ENCODE measurements at regions not wholly inside any gene's neighbourhood (a gene's known extent, or its start where the extent isn't known, plus 50 kb on each side); places are given as distances from the start of the nearest gene placed in this dataset.

DNA sequence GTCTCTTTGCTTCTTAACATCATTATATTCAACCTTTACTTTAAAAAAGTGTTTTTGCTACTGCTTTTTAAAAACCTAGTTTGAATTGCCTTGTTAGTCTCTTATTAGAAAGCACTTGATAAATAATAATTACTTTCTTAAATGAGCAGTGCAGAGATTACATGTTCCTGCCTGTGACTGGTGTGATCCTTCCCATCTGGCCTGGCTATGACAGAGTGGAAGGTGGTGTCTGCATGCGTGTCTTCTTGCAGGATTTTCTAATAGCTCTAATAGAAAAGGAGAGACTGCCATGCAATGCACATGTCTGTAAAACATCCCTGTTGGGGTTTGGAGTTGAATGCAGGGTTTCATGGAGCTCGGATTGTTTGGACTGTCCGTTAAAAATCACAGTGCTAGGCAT, 425.8 kb upstream of the TPM1 start:
- TF ChIP-seq, protein P1, sequence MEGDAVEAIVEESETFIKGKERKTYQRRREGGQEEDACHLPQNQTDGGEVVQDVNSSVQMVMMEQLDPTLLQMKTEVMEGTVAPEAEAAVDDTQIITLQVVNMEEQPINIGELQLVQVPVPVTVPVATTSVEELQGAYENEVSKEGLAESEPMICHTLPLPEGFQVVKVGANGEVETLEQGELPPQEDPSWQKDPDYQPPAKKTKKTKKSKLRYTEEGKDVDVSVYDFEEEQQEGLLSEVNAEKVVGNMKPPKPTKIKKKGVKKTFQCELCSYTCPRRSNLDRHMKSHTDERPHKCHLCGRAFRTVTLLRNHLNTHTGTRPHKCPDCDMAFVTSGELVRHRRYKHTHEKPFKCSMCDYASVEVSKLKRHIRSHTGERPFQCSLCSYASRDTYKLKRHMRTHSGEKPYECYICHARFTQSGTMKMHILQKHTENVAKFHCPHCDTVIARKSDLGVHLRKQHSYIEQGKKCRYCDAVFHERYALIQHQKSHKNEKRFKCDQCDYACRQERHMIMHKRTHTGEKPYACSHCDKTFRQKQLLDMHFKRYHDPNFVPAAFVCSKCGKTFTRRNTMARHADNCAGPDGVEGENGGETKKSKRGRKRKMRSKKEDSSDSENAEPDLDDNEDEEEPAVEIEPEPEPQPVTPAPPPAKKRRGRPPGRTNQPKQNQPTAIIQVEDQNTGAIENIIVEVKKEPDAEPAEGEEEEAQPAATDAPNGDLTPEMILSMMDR (IDR thresholded peaks at IDR 0.05; ENCODE audit: unreplicated experiment), result no peak
- Mint-ChIP-seq H3K27ac (ENCODE audit: low read depth, unreplicated experiment) (no peak overlapping the region), H3K4me3 (ENCODE audit: unreplicated experiment) (no peak overlapping the region), H3K9me3 (ENCODE audit: unreplicated experiment) (no peaks in the 10 kb centered on the region), H3K4me1 (ENCODE audit: insufficient read depth, unreplicated experiment) (peaks cover 15% of the 10 kb centered on the region), H3K36me3 (ENCODE audit: insufficient read depth, unreplicated experiment) (no peaks in the 10 kb centered on the region), H3K27me3 (ENCODE audit: insufficient read depth, unreplicated experiment) (no peaks in the 10 kb centered on the region)
- intact Hi-C loops (cut with micrococcal nuclease), result no loop called here
- POLR2A ChIA-PET, result interaction anchor here (1.1 to 1.5 kb wide), 3 partner anchors 9 to 13 kb away, joined by 5 to 6 read pairs (median 6); no protein-coding TSS in a partner anchor
- BruUV-seq (replicated peaks), result no TSS peak
- CTCF ChIA-PET, result interaction anchor here (0.5 to 1.0 kb wide), 2 partner anchors 14 to 109 kb away, joined by 3 read pairs; no protein-coding TSS in a partner anchor
- DNase-seq (ENCODE audit: unreplicated experiment), result no peak

DNA sequence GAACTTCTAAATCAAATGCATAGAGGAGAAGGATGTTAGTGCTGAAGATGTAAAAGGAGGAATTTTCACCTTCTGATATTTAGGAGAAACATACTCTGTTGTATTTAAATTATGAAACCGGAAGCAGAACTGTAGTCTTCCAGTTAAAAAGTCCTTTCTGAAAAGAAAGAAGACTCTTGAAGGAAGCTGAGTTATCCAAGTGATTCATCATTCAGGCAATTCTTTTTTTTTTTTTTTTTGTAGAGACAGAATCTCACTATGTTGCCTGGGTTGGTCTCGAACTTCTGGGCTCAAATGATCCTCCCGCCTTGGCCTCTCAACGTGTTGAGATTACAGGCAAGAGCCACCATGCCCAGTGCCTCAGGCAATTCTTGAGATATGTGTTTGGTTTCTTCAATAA, 424.8 kb upstream of the TPM1 start:
- H3K4me1 Mint-ChIP-seq (ENCODE audit: insufficient read depth, unreplicated experiment), result peaks cover 15% of the 10 kb centered on the region
- intact Hi-C loops (cut with micrococcal nuclease), result no loop called here
- H3K27me3 Mint-ChIP-seq (ENCODE audit: insufficient read depth, unreplicated experiment), result no peaks in the 10 kb centered on the region
- POLR2A ChIA-PET, result interaction anchor here (0.6 to 1.9 kb wide), 5 partner anchors 10 to 227 kb away, joined by 3 to 11 read pairs (median 3); partner anchors contain the start of gene TLN2
- no peaks in the 10 kb centered on the region for H3K36me3 Mint-ChIP-seq (ENCODE audit: insufficient read depth, unreplicated experiment)
- no peak for DNase-seq (ENCODE audit: unreplicated experiment)
- CTCF ChIA-PET, result interaction anchor here (0.6 to 1.9 kb wide), 3 partner anchors 19 to 199 kb away, joined by 3 to 4 read pairs (median 3); no protein-coding TSS in a partner anchor
- no TSS peak for BruUV-seq (replicated peaks)
- H3K4me3 Mint-ChIP-seq (ENCODE audit: unreplicated experiment), result no peak overlapping the region
- H3K27ac Mint-ChIP-seq (ENCODE audit: low read depth, unreplicated experiment), result no peak overlapping the region
- TF ChIP-seq, protein P1 (IDR thresholded peaks at IDR 0.05; ENCODE audit: unreplicated experiment), result no peak
- no peaks in the 10 kb centered on the region for H3K9me3 Mint-ChIP-seq (ENCODE audit: unreplicated experiment)

DNA sequence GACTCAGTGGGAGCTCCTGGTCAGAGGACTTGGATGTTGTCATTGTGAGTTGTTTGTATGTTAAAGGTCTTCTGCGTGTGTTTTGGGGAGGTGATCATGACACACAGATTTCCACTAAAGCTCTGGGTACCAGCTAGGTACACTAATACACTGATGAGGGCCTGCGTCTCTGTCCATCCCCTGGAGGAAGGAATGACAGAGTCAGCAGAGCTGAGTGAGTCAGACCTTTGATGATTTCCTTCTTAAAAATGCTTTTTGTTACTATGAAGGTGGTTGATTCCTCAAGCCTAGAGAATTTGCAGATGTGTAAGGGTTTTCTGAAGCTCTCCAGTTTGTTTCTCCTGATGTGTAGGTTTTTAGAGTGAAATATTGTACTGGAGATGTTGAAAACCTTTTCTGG, 424.1 kb upstream of the TPM1 start:
- intact Hi-C loops (cut with micrococcal nuclease), result no loop called here
- peak overlapping the region; percentile 33 for H3K27ac Mint-ChIP-seq (ENCODE audit: low read depth, unreplicated experiment)
- H3K4me3 Mint-ChIP-seq (ENCODE audit: unreplicated experiment), result no peak overlapping the region
- no peaks in the 10 kb centered on the region for H3K27me3 Mint-ChIP-seq (ENCODE audit: insufficient read depth, unreplicated experiment)
- CTCF ChIA-PET, result interaction anchor here (0.6 to 1.9 kb wide), 4 partner anchors 19 to 211 kb away, joined by 3 to 4 read pairs (median 3); no protein-coding TSS in a partner anchor
- no TSS peak for BruUV-seq (replicated peaks)
- H3K4me1 Mint-ChIP-seq (ENCODE audit: insufficient read depth, unreplicated experiment), result peaks cover 15% of the 10 kb centered on the region
- no peaks in the 10 kb centered on the region for H3K9me3 Mint-ChIP-seq (ENCODE audit: unreplicated experiment)
- H3K36me3 Mint-ChIP-seq (ENCODE audit: insufficient read depth, unreplicated experiment), result no peaks in the 10 kb centered on the region
- DNase-seq (ENCODE audit: unreplicated experiment), result peak; percentile 45
- POLR2A ChIA-PET, result interaction anchor here (0.6 to 1.9 kb wide), 8 partner anchors 11 to 228 kb away, joined by 3 to 11 read pairs (median 4); partner anchors contain the start of gene TLN2
- TF ChIP-seq, protein P1 (IDR thresholded peaks at IDR 0.05; ENCODE audit: unreplicated experiment), result peak; percentile 30

DNA sequence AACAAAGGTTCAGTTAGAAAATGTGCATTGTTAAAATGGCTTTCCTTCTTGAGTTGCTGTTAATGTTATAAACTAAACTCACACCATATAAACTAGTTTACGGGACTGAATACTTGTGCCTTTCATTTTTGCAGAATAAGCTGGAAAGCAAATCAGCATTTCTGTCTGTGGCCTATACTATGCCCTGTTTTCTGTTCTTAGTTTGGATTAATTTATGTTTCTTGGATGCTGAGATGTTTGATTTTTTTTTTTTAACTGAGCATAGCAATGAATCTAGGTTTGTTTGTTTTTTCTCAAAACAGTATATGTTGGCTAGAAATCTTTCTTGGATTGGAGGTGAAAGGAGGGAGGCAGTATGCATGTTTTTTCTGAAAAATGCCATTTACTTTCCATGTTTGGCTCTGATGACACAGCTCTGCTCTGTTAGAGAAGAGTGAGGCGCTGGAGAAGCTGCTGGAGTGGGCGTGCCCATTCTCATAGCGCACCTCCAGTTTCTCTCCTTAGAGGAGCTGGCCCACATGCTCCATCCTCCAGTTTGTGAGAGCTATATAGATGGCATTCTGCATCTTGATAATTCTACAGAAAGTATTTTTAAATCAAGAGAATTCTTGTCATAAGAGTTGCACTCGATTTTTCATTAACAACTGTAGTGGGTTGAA, 423.6 kb upstream of the TPM1 start:
- POLR2A ChIA-PET, result interaction anchor here (0.6 to 1.9 kb wide), 5 partner anchors 12 to 124 kb away, joined by 3 to 11 read pairs (median 4); no protein-coding TSS in a partner anchor
- no TSS peak for BruUV-seq (replicated peaks)
- CTCF ChIA-PET, result interaction anchor here (0.6 to 1.9 kb wide), 5 partner anchors 18 to 211 kb away, joined by 3 to 4 read pairs (median 3); no protein-coding TSS in a partner anchor
- H3K27ac Mint-ChIP-seq (ENCODE audit: low read depth, unreplicated experiment), result peak overlapping the region; percentile 33
- H3K4me3 Mint-ChIP-seq (ENCODE audit: unreplicated experiment), result no peak overlapping the region
- no peaks in the 10 kb centered on the region for H3K27me3 Mint-ChIP-seq (ENCODE audit: insufficient read depth, unreplicated experiment)
- DNase-seq (ENCODE audit: unreplicated experiment), result no peak
- TF ChIP-seq, protein P1 (IDR thresholded peaks at IDR 0.05; ENCODE audit: unreplicated experiment), result no peak
- no peaks in the 10 kb centered on the region for H3K9me3 Mint-ChIP-seq (ENCODE audit: unreplicated experiment)
- peaks cover 15% of the 10 kb centered on the region for H3K4me1 Mint-ChIP-seq (ENCODE audit: insufficient read depth, unreplicated experiment)
- no peaks in the 10 kb centered on the region for H3K36me3 Mint-ChIP-seq (ENCODE audit: insufficient read depth, unreplicated experiment)
- intact Hi-C loops (cut with micrococcal nuclease), result no loop called here
